HG03066 (cell line): ENCODE measurements at regions not wholly inside any gene's neighbourhood (a gene's known extent, or its start where the extent isn't known, plus 50 kb on each side); places are given as distances from the start of the nearest gene placed in this dataset.

Experiments used
- ATAC-seq: cut with Tn5 transposase; IDR thresholded peaks from one replicate; pipeline ENCODE4 v1.9.1; 2021; ENCODE audit warnings: low read depth; ENCODE audit not compliant: unreplicated experiment

- ATAC-seq = no peak
Observed at GRCh38 chr2:126507425-126507911, 148.5 kb upstream of the GYPC start.

- ATAC-seq = no peak
Observed at GRCh38 chr2:126510356-126510755, 145.6 kb upstream of the GYPC start.

- no peak for ATAC-seq
Observed at GRCh38 chr2:126510960-126511359, 145.0 kb upstream of the GYPC start.

GRCh38 chr2:126512026-126512425 is 143.9 kb upstream of the GYPC start:
- ATAC-seq = no peak

GRCh38 chr2:126513033-126513432 is 142.9 kb upstream of the GYPC start:
- ATAC-seq = no peak

GRCh38 chr2:126515471-126515870 is 140.5 kb upstream of the GYPC start:
- no peak for ATAC-seq

- ATAC-seq = no peak
Observed at GRCh38 chr2:126518196-126518595, 137.8 kb upstream of the GYPC start.

- peak; percentile 66 for ATAC-seq
Observed at GRCh38 chr2:126527836-126528490, 128.0 kb upstream of the GYPC start.

GRCh38 chr2:126531029-126531428 is 124.9 kb upstream of the GYPC start:
- ATAC-seq = no peak

GRCh38 chr2:126534478-126534877 is 121.5 kb upstream of the GYPC start:
- ATAC-seq = no peak

- no peak for ATAC-seq
Observed at GRCh38 chr2:126535408-126535807, 120.5 kb upstream of the GYPC start.

GRCh38 chr2:126536605-126537200 is 119.3 kb upstream of the GYPC start:
- ATAC-seq = no peak

GRCh38 chr2:126539101-126539500 is 116.9 kb upstream of the GYPC start:
- no peak for ATAC-seq

GRCh38 chr2:126542247-126542646 is 113.7 kb upstream of the GYPC start:
- no peak for ATAC-seq

- ATAC-seq = no peak
Observed at GRCh38 chr2:126543081-126543480, 112.9 kb upstream of the GYPC start.

- ATAC-seq = no peak
Observed at GRCh38 chr2:126558029-126558428, 97.9 kb upstream of the GYPC start.

GRCh38 chr2:126568734-126569133 is 87.2 kb upstream of the GYPC start:
- ATAC-seq = no peak

- no peak for ATAC-seq
Observed at GRCh38 chr2:126571403-126571802, 84.6 kb upstream of the GYPC start.

GRCh38 chr2:126575631-126576030 is 80.3 kb upstream of the GYPC start:
- ATAC-seq = no peak

GRCh38 chr2:126579868-126580267 is 76.1 kb upstream of the GYPC start:
- ATAC-seq = no peak

- no peak for ATAC-seq
Observed at GRCh38 chr2:126586317-126586716, 69.6 kb upstream of the GYPC start.

GRCh38 chr2:126599062-126599461 is 56.9 kb upstream of the GYPC start:
- no peak for ATAC-seq
